ENCODE measurements at regions not wholly inside any gene's neighbourhood (a gene's known extent, or its start where the extent isn't known, plus 50 kb on each side); places are given as distances from the start of the nearest gene placed in this dataset.

- H4K20me1 ChIP-seq (replicated peaks; ENCODE audit: control insufficient read depth, extremely low read depth, insufficient read depth, low read length), result no peaks in the 10 kb centered on the region
- H3K4me1 ChIP-seq (ENCODE audit: control insufficient read depth, extremely low read depth, insufficient read depth, low read length), result no peaks in the 10 kb centered on the region
- no peak overlapping the region for H3K4me2 ChIP-seq (ENCODE audit: insufficient read depth, low read length)
- intact Hi-C loops (cut with micrococcal nuclease), result no loop called here
- no peak overlapping the region for H3K4me3 ChIP-seq (replicated peaks in 1 of 3; ENCODE audit: insufficient read depth in 1 of 3, low read depth in 1 of 3, low read length in 3 of 3)
- no peaks in the 10 kb centered on the region for H3K9me1 ChIP-seq (replicated peaks; ENCODE audit: control insufficient read depth, extremely low read depth, insufficient read depth, low read length)
- no peak for FAIRE-seq
- BruUV-seq (replicated peaks), result no TSS peak
- no peaks in the 10 kb centered on the region for H3K36me3 ChIP-seq (ENCODE audit: control insufficient read depth in 2 of 2, extremely low read depth in 1 of 2, insufficient read depth in 2 of 2, low read length in 2 of 2)
- ChIA-PET CTCF (no interaction called here), POLR2A (no interaction called here)
- no peak for TF ChIP-seq POLR2A (IDR thresholded peaks at IDR 0.05; ENCODE audit: low read depth, low read length)
- TF ChIP-seq JUN (IDR thresholded peaks at IDR 0.05; ENCODE audit: borderline replicate concordance, insufficient read depth, insufficient read length, low read depth), result no peak
- TF ChIP-seq GATA2 (IDR thresholded peaks at IDR 0.05; ENCODE audit: insufficient read depth, insufficient read length, low read depth, low read length), result no peak
- no peak for TF ChIP-seq FOS (IDR thresholded peaks at IDR 0.05; ENCODE audit: borderline replicate concordance, insufficient read depth, low read length)
- no peak for TF ChIP-seq CTCF (IDR thresholded peaks at IDR 0.05; ENCODE audit: extremely low read depth in 1 of 2, insufficient read depth in 1 of 2, low read depth in 1 of 2, low read length in 2 of 2)
- TF ChIP-seq POLR2AphosphoS5 (IDR thresholded peaks at IDR 0.05; ENCODE audit: insufficient read depth, low read depth, low read length), result no peak
- TF ChIP-seq MYC (IDR thresholded peaks at IDR 0.05; ENCODE audit: low read depth, low read length), result no peak
- TF ChIP-seq, protein P1, sequence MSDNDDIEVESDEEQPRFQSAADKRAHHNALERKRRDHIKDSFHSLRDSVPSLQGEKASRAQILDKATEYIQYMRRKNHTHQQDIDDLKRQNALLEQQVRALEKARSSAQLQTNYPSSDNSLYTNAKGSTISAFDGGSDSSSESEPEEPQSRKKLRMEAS (IDR thresholded peaks at IDR 0.05; ENCODE audit: insufficient read depth, insufficient read length), result no peak
- TF ChIP-seq EZH2 (IDR thresholded peaks at IDR 0.05; ENCODE audit: borderline replicate concordance, low read depth, low read length, severe bottlenecking), result no peak
- H3K9me3 ChIP-seq (replicated peaks; ENCODE audit: control insufficient read depth, insufficient read depth, low read length), result no peaks in the 10 kb centered on the region
- dilution Hi-C loops (cut with MboI; ENCODE audit: extremely low pct_ligation_motif_present, low sequenced_read_pairs), result no loop called here
- H3K27me3 ChIP-seq (ENCODE audit: control insufficient read depth in 2 of 2, insufficient read depth in 2 of 2, low read length in 2 of 2), result no peaks in the 10 kb centered on the region
- H3K27ac ChIP-seq (ENCODE audit: insufficient read depth, low read depth, low read length), result no peak overlapping the region
- H3K79me2 ChIP-seq (ENCODE audit: control insufficient read depth, insufficient read depth, low read length), result no peaks in the 10 kb centered on the region
- no peak overlapping the region for H3K9ac ChIP-seq (replicated peaks; ENCODE audit: extremely low read depth, insufficient read depth, low read length)
- H2AFZ ChIP-seq (ENCODE audit: low read depth, low read length), result no peak overlapping the region
- no peak for DNase-seq (ENCODE audit: low read depth, low spot score)
Measured at GRCh38 chr14:82521191-82521590, 987.5 kb upstream of the SEL1L start.
